WTC11 (cell line): ENCODE measurements at regions not wholly inside any gene's neighbourhood (a gene's known extent, or its start where the extent isn't known, plus 50 kb on each side); places are given as distances from the start of the nearest gene placed in this dataset.
A peak's percentile ranks its signal among the peaks of the same experiment; 100 is the strongest.

Experiments
- ATAC-seq: fragments of 200-7000 bp; cut with Tn5 transposase; 2 replicates; pipeline ENCODE4 v1.10.0; 2021; ENCODE audit warnings: mild to moderate bottlenecking, moderate library complexity
- CTCF ChIA-PET: fragments of 300-600 bp; sonication (Branson Sonifier 250); formaldehyde crosslinking; loops from one replicate; lab custom pipeline; 2021; ENCODE audit warnings: antibody characterized with exemption; lab: Charles Lee
- POLR2A ChIA-PET: fragments of 350-600 bp; sonication (Branson Sonifier 250); formaldehyde crosslinking; loops from one replicate; lab custom pipeline; 2021; ENCODE audit warnings: antibody characterized with exemption; lab: Charles Lee
- DNase-seq: peaks from one replicate; pipeline ENCODE4 v3.0.0; 2021; ENCODE audit warnings: low spot score
- H3K27ac Mint-ChIP-seq: 2 replicates; pipeline ENCODE4 v1.8.0; 2021; ENCODE audit warnings: mixed read lengths
- H3K27me3 Mint-ChIP-seq: 2 replicates; pipeline ENCODE4 v1.8.0; 2021; ENCODE audit warnings: low read depth, mild to moderate bottlenecking, moderate library complexity, mixed read lengths
- H3K36me3 Mint-ChIP-seq: 2 replicates; pipeline ENCODE4 v1.8.0; 2021; ENCODE audit warnings: mixed read lengths
- H3K4me1 Mint-ChIP-seq: 2 replicates; pipeline ENCODE4 v1.8.0; 2022; ENCODE audit warnings: mixed read lengths
- H3K4me3 Mint-ChIP-seq: 2 replicates; pipeline ENCODE4 v1.8.0; 2021; ENCODE audit warnings: mild to moderate bottlenecking, moderate library complexity, mixed read lengths
- H3K9me3 Mint-ChIP-seq: 2 replicates; pipeline ENCODE4 v1.8.0; 2021; ENCODE audit warnings: mixed read lengths
- CBFB ChIP-seq: sonication (generic); formaldehyde crosslinking; IDR thresholded peaks from 2 replicates; pipeline ENCODE4 v1.8.1; 2022; ENCODE audit warnings: mild to moderate bottlenecking, low read depth, missing genetic modification reagents
- EMX1 ChIP-seq: fragments of 250-450 bp; sonication (Bioruptor Pico); IDR thresholded peaks from 2 replicates; pipeline ENCODE4 v1.8.0; 2021; ENCODE audit warnings: mild to moderate bottlenecking
- FOXJ3 ChIP-seq: sonication (generic); formaldehyde crosslinking; IDR thresholded peaks from 2 replicates; pipeline ENCODE4 v1.9.0; 2021; ENCODE audit warnings: missing genetic modification reagents, mild to moderate bottlenecking, borderline replicate concordance
- FOXK1 ChIP-seq: sonication (generic); formaldehyde crosslinking; IDR thresholded peaks from 2 replicates; pipeline ENCODE4 v1.8.0; 2022; ENCODE audit warnings: mild to moderate bottlenecking, moderate library complexity, missing genetic modification reagents
- GTF2I ChIP-seq: fragments of 250-450 bp; sonication (Bioruptor Pico); conservative IDR thresholded peaks from 2 replicates; pipeline ENCODE4 v1.4.0; 2021; ENCODE audit warnings: mild to moderate bottlenecking
- HMGA2 ChIP-seq: fragments of 250-450 bp; sonication (Bioruptor Pico); IDR thresholded peaks from 2 replicates; pipeline ENCODE4 v1.4.0; 2021; ENCODE audit warnings: mild to moderate bottlenecking, moderate library complexity
- NR2C2 ChIP-seq: sonication (generic); formaldehyde crosslinking; IDR thresholded peaks from 2 replicates; pipeline ENCODE4 v1.8.0; 2022; ENCODE audit warnings: mild to moderate bottlenecking, missing genetic modification reagents
- RELA ChIP-seq: sonication (generic); formaldehyde crosslinking; IDR thresholded peaks from 2 replicates; pipeline ENCODE4 v1.8.1; 2022; ENCODE audit warnings: missing genetic modification reagents, mild to moderate bottlenecking, borderline replicate concordance
- SMAD4 ChIP-seq: sonication (generic); formaldehyde crosslinking; IDR thresholded peaks from 2 replicates; pipeline ENCODE4 v1.8.0; 2022; ENCODE audit warnings: mild to moderate bottlenecking, missing genetic modification reagents
- TEAD1 ChIP-seq: sonication (generic); formaldehyde crosslinking; IDR thresholded peaks from 2 replicates; pipeline ENCODE4 v1.8.0; 2022; ENCODE audit warnings: mild to moderate bottlenecking, missing genetic modification reagents
- TEAD4 ChIP-seq: sonication (generic); formaldehyde crosslinking; IDR thresholded peaks from 2 replicates; pipeline ENCODE4 v1.8.0; 2022; ENCODE audit warnings: mild to moderate bottlenecking, missing genetic modification reagents
- TP53 ChIP-seq: sonication (generic); formaldehyde crosslinking; IDR thresholded peaks from 2 replicates; pipeline ENCODE4 v1.8.1; 2023; ENCODE audit warnings: mild to moderate bottlenecking, missing genetic modification reagents
- ZNF219 ChIP-seq: sonication (generic); formaldehyde crosslinking; IDR thresholded peaks from 2 replicates; pipeline ENCODE4 v1.8.0; 2023; ENCODE audit warnings: missing genetic modification reagents, mild to moderate bottlenecking, borderline replicate concordance
- ZNF232 ChIP-seq: sonication (generic); formaldehyde crosslinking; IDR thresholded peaks from 2 replicates; pipeline ENCODE4 v1.8.0; 2022; ENCODE audit warnings: mild to moderate bottlenecking, missing genetic modification reagents
- ZNF263 ChIP-seq: sonication (generic); formaldehyde crosslinking; IDR thresholded peaks from 2 replicates; pipeline ENCODE4 v1.8.1; 2022; ENCODE audit warnings: low read depth, mild to moderate bottlenecking, moderate library complexity, missing genetic modification reagents
- ZNF396 ChIP-seq: fragments of 250-450 bp; sonication (Bioruptor Pico); IDR thresholded peaks from 2 replicates; pipeline ENCODE4 v1.8.0; 2021; ENCODE audit warnings: mild to moderate bottlenecking, moderate library complexity, borderline replicate concordance
- ZNF671 ChIP-seq: fragments of 250-450 bp; sonication (Bioruptor Pico); IDR thresholded peaks from 2 replicates; pipeline ENCODE4 v1.8.0; 2021; ENCODE audit warnings: mild to moderate bottlenecking
- TF ChIP-seq, protein P1 (sequence below): sonication (generic); formaldehyde crosslinking; IDR thresholded peaks from 2 replicates; pipeline ENCODE4 v1.8.0; 2022; ENCODE audit warnings: mild to moderate bottlenecking, missing genetic modification reagents
- TF ChIP-seq, protein P2 (sequence below): fragments of 250-450 bp; sonication (Bioruptor Pico); conservative IDR thresholded peaks from 2 replicates; pipeline ENCODE4 v1.9.0; 2021; ENCODE audit warnings: mild to moderate bottlenecking
- TF ChIP-seq, protein P3 (sequence below): sonication (generic); formaldehyde crosslinking; conservative IDR thresholded peaks from 2 replicates; pipeline ENCODE4 v1.8.1; 2023; ENCODE audit warnings: mild to moderate bottlenecking, low read depth, missing genetic modification reagents, moderate library complexity
- TF ChIP-seq, protein P4 (sequence below): fragments of 250-450 bp; sonication (Bioruptor Pico); IDR thresholded peaks from 2 replicates; pipeline ENCODE4 v1.9.0; 2021; ENCODE audit warnings: mild to moderate bottlenecking
- TF ChIP-seq, protein P5 (sequence below): fragments of 250-450 bp; sonication (Bioruptor Pico); IDR thresholded peaks from 2 replicates; pipeline ENCODE4 v1.8.0; 2021; ENCODE audit warnings: mild to moderate bottlenecking
- TF ChIP-seq, protein P6 (sequence below): fragments of 250-450 bp; sonication (Bioruptor Pico); IDR thresholded peaks from 2 replicates; pipeline ENCODE4 v1.9.0; 2021; ENCODE audit warnings: moderate library complexity, mild to moderate bottlenecking, inconsistent platforms, borderline replicate concordance
- TF ChIP-seq, protein P7 (sequence below): sonication (generic); formaldehyde crosslinking; IDR thresholded peaks from 2 replicates; pipeline ENCODE4 v1.8.0; 2022; ENCODE audit warnings: mild to moderate bottlenecking, missing genetic modification reagents
- TF ChIP-seq, protein P8 (sequence below): sonication (generic); formaldehyde crosslinking; IDR thresholded peaks from 2 replicates; pipeline ENCODE4 v1.8.1; 2023; ENCODE audit warnings: mild to moderate bottlenecking, missing genetic modification reagents

DNA sequence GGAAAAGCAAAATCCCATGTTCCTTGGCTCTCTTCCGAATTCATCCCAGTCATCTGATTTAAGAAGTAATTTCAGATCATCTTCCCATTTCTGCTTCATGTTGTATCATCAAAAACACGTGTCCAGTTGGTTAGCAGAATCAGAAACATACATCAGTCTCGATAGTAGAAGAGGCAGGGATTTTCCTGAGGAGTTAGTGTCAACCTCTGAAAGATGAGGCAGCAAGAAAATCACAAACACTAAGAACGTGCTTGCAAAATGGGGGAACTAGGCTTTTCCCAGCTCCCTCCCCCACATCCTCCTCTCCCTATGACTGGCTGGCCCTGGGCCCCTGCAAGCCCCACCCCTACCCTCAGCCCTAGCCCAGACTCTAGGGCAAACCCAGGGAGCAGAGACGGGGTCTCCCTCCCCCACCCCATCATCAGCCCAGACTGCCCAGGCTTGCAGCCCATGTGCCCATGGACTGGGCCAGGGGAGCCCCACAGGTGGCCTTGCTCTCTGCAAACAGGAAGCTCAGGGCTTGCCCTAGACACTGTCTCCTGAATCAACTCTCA lies 161.0 kb upstream of the ID2 start:
- Mint-ChIP-seq H3K4me1 (peaks cover 17% of the 10 kb centered on the region), H3K36me3 (no peaks in the 10 kb centered on the region), H3K9me3 (peaks cover 5% of the 10 kb centered on the region; the same call in 1 of the 2 replicates), H3K27ac (no peak overlapping the region), H3K4me3 (no peak overlapping the region), H3K27me3 (no peaks in the 10 kb centered on the region)
- no peak for DNase-seq
- CTCF ChIA-PET, result interaction anchor here (1.3 kb wide), 1 partner anchor 15 kb away, joined by 3 read pairs; no protein-coding TSS in a partner anchor
- POLR2A ChIA-PET, result no interaction called here
- ATAC-seq, result peak; percentile 48
- no peak for TF ChIP-seq ZNF396
- no peak for TF ChIP-seq TEAD4 (CRISPR knock-in tag)
- TF ChIP-seq FOXJ3 (CRISPR knock-in tag), result no peak
- no peak for TF ChIP-seq EMX1 (CRISPR knock-in tag)
- TF ChIP-seq, protein P1, sequence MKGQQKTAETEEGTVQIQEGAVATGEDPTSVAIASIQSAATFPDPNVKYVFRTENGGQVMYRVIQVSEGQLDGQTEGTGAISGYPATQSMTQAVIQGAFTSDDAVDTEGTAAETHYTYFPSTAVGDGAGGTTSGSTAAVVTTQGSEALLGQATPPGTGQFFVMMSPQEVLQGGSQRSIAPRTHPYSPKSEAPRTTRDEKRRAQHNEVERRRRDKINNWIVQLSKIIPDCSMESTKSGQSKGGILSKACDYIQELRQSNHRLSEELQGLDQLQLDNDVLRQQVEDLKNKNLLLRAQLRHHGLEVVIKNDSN (CRISPR knock-in tag), result no peak
- TF ChIP-seq, protein P2, sequence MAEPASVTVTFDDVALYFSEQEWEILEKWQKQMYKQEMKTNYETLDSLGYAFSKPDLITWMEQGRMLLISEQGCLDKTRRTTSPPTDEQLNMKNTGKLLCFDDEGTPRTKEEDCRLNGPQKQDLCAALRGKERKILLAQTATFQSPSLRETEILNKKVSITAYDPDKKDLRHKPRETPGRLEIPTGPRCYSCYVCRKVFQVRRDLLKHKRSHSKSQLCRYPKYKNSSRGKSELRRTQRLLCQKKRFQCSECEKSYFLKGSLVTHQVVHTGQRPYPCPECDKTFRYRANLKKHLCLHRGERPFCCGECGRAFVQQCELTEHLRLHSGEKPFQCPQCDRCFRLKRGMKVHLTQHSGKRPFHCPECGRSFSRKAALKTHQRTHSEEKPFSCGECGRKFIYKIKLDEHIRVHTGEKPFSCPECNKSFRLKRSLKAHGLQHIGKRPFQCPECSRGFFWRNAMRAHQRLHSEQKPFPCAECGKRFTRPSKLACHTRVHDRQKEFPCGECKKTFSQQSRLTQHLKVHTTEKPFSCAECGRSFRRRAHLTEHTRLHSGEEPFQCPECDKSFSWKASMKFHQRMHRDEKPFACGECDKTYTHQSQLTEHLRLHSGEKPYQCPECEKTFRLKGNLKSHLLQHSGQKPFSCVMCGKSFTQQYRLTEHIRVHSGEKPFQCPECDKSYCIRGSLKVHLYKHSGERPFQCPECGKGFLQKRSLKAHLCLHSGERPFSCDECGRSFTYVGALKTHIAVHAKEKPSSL (CRISPR knock-in tag), result no peak
- no peak for TF ChIP-seq FOXK1 (CRISPR knock-in tag)
- TF ChIP-seq, protein P3, sequence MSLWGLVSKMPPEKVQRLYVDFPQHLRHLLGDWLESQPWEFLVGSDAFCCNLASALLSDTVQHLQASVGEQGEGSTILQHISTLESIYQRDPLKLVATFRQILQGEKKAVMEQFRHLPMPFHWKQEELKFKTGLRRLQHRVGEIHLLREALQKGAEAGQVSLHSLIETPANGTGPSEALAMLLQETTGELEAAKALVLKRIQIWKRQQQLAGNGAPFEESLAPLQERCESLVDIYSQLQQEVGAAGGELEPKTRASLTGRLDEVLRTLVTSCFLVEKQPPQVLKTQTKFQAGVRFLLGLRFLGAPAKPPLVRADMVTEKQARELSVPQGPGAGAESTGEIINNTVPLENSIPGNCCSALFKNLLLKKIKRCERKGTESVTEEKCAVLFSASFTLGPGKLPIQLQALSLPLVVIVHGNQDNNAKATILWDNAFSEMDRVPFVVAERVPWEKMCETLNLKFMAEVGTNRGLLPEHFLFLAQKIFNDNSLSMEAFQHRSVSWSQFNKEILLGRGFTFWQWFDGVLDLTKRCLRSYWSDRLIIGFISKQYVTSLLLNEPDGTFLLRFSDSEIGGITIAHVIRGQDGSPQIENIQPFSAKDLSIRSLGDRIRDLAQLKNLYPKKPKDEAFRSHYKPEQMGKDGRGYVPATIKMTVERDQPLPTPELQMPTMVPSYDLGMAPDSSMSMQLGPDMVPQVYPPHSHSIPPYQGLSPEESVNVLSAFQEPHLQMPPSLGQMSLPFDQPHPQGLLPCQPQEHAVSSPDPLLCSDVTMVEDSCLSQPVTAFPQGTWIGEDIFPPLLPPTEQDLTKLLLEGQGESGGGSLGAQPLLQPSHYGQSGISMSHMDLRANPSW (CRISPR knock-in tag), result no peak
- no peak for TF ChIP-seq ZNF263 (CRISPR knock-in tag)
- TF ChIP-seq ZNF232 (CRISPR knock-in tag), result no peak
- no peak for TF ChIP-seq TEAD1
- TF ChIP-seq, protein P4, sequence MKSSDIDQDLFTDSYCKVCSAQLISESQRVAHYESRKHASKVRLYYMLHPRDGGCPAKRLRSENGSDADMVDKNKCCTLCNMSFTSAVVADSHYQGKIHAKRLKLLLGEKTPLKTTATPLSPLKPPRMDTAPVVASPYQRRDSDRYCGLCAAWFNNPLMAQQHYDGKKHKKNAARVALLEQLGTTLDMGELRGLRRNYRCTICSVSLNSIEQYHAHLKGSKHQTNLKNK, result no peak
- TF ChIP-seq, protein P5, sequence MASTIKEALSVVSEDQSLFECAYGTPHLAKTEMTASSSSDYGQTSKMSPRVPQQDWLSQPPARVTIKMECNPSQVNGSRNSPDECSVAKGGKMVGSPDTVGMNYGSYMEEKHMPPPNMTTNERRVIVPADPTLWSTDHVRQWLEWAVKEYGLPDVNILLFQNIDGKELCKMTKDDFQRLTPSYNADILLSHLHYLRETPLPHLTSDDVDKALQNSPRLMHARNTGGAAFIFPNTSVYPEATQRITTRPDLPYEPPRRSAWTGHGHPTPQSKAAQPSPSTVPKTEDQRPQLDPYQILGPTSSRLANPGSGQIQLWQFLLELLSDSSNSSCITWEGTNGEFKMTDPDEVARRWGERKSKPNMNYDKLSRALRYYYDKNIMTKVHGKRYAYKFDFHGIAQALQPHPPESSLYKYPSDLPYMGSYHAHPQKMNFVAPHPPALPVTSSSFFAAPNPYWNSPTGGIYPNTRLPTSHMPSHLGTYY (CRISPR knock-in tag), result no peak
- TF ChIP-seq SMAD4 (CRISPR knock-in tag), result no peak

DNA sequence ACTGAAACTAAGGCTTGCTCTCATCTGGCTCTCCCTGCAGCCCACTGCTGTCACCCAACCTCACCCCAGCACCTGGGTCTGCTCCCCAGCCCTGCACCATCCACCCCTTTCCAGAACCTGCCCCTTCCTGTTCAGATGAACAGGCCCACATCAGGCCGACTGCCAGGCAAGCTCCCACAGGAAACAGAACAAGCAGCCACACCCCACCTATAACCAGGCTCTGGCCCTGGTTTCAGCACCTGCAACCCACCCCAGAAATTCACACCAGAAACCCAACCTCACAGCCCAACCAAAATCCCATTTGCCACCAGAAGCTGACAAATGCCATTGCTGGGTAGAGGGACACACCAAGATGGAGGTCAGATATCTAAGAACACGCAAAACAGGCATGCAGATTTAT lies 159.2 kb upstream of the ID2 start:
- ATAC-seq (no peak), DNase-seq (no peak)
- Mint-ChIP-seq H3K4me1 (peaks cover 31% of the 10 kb centered on the region), H3K27me3 (no peaks in the 10 kb centered on the region), H3K27ac (no peak overlapping the region), H3K9me3 (peaks cover 5% of the 10 kb centered on the region; the same call in 1 of the 2 replicates), H3K36me3 (no peaks in the 10 kb centered on the region), H3K4me3 (no peak overlapping the region)
- POLR2A ChIA-PET, result no interaction called here
- CTCF ChIA-PET, result no interaction called here
- no peak for TF ChIP-seq ZNF671 (CRISPR knock-in tag)
- TF ChIP-seq GTF2I (CRISPR knock-in tag), result no peak
- TF ChIP-seq ZNF263 (CRISPR knock-in tag), result no peak
- TF ChIP-seq, protein P6, sequence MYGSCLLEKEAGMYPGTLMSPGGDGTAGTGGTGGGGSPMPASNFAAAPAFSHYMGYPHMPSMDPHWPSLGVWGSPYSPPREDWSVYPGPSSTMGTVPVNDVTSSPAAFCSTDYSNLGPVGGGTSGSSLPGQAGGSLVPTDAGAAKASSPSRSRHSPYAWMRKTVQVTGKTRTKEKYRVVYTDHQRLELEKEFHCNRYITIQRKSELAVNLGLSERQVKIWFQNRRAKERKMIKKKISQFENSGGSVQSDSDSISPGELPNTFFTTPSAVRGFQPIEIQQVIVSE (CRISPR knock-in tag), result no peak
- TF ChIP-seq, protein P1 (CRISPR knock-in tag), result no peak
- TF ChIP-seq ZNF219 (CRISPR knock-in tag), result no peak
- no peak for TF ChIP-seq CBFB (CRISPR knock-in tag)
- TF ChIP-seq NR2C2 (CRISPR knock-in tag), result no peak
- TF ChIP-seq, protein P7, sequence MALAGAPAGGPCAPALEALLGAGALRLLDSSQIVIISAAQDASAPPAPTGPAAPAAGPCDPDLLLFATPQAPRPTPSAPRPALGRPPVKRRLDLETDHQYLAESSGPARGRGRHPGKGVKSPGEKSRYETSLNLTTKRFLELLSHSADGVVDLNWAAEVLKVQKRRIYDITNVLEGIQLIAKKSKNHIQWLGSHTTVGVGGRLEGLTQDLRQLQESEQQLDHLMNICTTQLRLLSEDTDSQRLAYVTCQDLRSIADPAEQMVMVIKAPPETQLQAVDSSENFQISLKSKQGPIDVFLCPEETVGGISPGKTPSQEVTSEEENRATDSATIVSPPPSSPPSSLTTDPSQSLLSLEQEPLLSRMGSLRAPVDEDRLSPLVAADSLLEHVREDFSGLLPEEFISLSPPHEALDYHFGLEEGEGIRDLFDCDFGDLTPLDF, result no peak
- no peak for TF ChIP-seq ZNF396
- no peak for TF ChIP-seq TP53 (CRISPR knock-in tag)
- TF ChIP-seq HMGA2 (CRISPR knock-in tag), result no peak
- no peak for TF ChIP-seq RELA (CRISPR knock-in tag)
- TF ChIP-seq, protein P8, sequence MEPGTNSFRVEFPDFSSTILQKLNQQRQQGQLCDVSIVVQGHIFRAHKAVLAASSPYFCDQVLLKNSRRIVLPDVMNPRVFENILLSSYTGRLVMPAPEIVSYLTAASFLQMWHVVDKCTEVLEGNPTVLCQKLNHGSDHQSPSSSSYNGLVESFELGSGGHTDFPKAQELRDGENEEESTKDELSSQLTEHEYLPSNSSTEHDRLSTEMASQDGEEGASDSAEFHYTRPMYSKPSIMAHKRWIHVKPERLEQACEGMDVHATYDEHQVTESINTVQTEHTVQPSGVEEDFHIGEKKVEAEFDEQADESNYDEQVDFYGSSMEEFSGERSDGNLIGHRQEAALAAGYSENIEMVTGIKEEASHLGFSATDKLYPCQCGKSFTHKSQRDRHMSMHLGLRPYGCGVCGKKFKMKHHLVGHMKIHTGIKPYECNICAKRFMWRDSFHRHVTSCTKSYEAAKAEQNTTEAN (CRISPR knock-in tag), result no peak
